ENCODE measurements at regions not wholly inside any gene's neighbourhood (a gene's known extent, or its start where the extent isn't known, plus 50 kb on each side); places are given as distances from the start of the nearest gene placed in this dataset.
A peak's percentile ranks its signal among the peaks of the same experiment; 100 is the strongest.

- TF ChIP-seq SUPT20H (IDR thresholded peaks at IDR 0.05; ENCODE audit: borderline replicate concordance, control insufficient read depth, low read depth, low read length) (no peak), MTA3 (IDR thresholded peaks at IDR 0.05; ENCODE audit: borderline replicate concordance, low read length) (no peak), MYC (IDR thresholded peaks at IDR 0.05; ENCODE audit: insufficient read depth, insufficient read length, insufficient replicate concordance, low read length, severe bottlenecking) (no peak), BRCA1 (IDR thresholded peaks at IDR 0.05; ENCODE audit: low read depth, low read length) (no peak), ZNF384 (IDR thresholded peaks at IDR 0.05; ENCODE audit: borderline replicate concordance, low read depth, low read length) (no peak), PML (IDR thresholded peaks at IDR 0.05; ENCODE audit: low read length) (no peak), RB1 (IDR thresholded peaks at IDR 0.05; ENCODE audit: borderline replicate concordance) (peak; percentile 32; the same call in 1 of the 2 replicates), FOXK2 (IDR thresholded peaks at IDR 0.05) (no peak), MAX (IDR thresholded peaks at IDR 0.05; ENCODE audit: low read depth, low read length) (peak; percentile 50), PRDM15 (CRISPR knock-in tag; IDR thresholded peaks at IDR 0.05) (no peak), ZNF207 (IDR thresholded peaks at IDR 0.05; ENCODE audit: borderline replicate concordance) (no peak; the same call in 1 of the 2 replicates), PAX5 (IDR thresholded peaks at IDR 0.05; ENCODE audit: borderline replicate concordance, low read depth, low read length) (peak; percentile 54; the same call in 1 of the 2 replicates), SMAD5 (IDR thresholded peaks at IDR 0.05; ENCODE audit: low read depth) (no peak), IRF3 (IDR thresholded peaks at IDR 0.05) (no peak), PAX8 (IDR thresholded peaks at IDR 0.05) (no peak), YBX1 (IDR thresholded peaks at IDR 0.05) (no peak)
- TF ChIP-seq, protein P1, sequence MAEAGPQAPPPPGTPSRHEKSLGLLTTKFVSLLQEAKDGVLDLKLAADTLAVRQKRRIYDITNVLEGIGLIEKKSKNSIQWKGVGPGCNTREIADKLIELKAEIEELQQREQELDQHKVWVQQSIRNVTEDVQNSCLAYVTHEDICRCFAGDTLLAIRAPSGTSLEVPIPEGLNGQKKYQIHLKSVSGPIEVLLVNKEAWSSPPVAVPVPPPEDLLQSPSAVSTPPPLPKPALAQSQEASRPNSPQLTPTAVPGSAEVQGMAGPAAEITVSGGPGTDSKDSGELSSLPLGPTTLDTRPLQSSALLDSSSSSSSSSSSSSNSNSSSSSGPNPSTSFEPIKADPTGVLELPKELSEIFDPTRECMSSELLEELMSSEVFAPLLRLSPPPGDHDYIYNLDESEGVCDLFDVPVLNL (IDR thresholded peaks at IDR 0.05; ENCODE audit: low read depth, low read length): no peak
- TF ChIP-seq, protein P2, sequence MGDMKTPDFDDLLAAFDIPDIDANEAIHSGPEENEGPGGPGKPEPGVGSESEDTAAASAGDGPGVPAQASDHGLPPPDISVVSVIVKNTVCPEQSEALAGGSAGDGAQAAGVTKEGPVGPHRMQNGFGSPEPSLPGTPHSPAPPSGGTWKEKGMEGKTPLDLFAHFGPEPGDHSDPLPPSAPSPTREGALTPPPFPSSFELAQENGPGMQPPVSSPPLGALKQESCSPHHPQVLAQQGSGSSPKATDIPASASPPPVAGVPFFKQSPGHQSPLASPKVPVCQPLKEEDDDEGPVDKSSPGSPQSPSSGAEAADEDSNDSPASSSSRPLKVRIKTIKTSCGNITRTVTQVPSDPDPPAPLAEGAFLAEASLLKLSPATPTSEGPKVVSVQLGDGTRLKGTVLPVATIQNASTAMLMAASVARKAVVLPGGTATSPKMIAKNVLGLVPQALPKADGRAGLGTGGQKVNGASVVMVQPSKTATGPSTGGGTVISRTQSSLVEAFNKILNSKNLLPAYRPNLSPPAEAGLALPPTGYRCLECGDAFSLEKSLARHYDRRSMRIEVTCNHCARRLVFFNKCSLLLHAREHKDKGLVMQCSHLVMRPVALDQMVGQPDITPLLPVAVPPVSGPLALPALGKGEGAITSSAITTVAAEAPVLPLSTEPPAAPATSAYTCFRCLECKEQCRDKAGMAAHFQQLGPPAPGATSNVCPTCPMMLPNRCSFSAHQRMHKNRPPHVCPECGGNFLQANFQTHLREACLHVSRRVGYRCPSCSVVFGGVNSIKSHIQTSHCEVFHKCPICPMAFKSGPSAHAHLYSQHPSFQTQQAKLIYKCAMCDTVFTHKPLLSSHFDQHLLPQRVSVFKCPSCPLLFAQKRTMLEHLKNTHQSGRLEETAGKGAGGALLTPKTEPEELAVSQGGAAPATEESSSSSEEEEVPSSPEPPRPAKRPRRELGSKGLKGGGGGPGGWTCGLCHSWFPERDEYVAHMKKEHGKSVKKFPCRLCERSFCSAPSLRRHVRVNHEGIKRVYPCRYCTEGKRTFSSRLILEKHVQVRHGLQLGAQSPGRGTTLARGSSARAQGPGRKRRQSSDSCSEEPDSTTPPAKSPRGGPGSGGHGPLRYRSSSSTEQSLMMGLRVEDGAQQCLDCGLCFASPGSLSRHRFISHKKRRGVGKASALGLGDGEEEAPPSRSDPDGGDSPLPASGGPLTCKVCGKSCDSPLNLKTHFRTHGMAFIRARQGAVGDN (IDR thresholded peaks at IDR 0.05): peak; percentile 85
These were observed 95.9 kb upstream of the CALM2 start (continued) for GRCh38 chr2:47272031-47272864.

Measured in GM12878 (cell line).